ENCODE measurements at regions not wholly inside any gene's neighbourhood (a gene's known extent, or its start where the extent isn't known, plus 50 kb on each side); places are given as distances from the start of the nearest gene placed in this dataset.

DNA sequence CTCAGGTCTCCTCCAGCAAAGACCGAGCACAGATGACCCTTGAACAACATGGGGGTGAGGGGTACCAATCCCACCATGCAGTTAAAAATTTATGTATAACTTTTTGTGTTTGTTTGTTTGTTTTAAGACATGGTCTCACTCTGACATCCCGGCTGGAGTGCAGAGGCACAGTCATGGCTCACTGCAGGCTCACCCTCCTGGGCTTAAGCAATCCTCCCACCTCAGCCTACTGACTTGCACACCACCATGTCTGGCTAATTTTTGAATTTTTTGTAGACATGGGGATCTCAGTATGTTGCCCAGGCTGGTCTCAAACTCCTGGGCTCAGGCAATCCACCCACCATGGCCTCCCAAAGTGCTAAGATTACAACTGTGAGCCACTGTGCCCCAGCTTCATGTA lies 231.0 kb upstream of the PIK3R1 start:
- no peak for TF ChIP-seq POLR2A (IDR thresholded peaks at IDR 0.05)
- TF ChIP-seq, protein P1, sequence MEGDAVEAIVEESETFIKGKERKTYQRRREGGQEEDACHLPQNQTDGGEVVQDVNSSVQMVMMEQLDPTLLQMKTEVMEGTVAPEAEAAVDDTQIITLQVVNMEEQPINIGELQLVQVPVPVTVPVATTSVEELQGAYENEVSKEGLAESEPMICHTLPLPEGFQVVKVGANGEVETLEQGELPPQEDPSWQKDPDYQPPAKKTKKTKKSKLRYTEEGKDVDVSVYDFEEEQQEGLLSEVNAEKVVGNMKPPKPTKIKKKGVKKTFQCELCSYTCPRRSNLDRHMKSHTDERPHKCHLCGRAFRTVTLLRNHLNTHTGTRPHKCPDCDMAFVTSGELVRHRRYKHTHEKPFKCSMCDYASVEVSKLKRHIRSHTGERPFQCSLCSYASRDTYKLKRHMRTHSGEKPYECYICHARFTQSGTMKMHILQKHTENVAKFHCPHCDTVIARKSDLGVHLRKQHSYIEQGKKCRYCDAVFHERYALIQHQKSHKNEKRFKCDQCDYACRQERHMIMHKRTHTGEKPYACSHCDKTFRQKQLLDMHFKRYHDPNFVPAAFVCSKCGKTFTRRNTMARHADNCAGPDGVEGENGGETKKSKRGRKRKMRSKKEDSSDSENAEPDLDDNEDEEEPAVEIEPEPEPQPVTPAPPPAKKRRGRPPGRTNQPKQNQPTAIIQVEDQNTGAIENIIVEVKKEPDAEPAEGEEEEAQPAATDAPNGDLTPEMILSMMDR (IDR thresholded peaks at IDR 0.05), result no peak

Data from tibial nerve (tissue), 3 donors.